ENCODE measurements at regions not wholly inside any gene's neighbourhood (a gene's known extent, or its start where the extent isn't known, plus 50 kb on each side); places are given as distances from the start of the nearest gene placed in this dataset.

DNA sequence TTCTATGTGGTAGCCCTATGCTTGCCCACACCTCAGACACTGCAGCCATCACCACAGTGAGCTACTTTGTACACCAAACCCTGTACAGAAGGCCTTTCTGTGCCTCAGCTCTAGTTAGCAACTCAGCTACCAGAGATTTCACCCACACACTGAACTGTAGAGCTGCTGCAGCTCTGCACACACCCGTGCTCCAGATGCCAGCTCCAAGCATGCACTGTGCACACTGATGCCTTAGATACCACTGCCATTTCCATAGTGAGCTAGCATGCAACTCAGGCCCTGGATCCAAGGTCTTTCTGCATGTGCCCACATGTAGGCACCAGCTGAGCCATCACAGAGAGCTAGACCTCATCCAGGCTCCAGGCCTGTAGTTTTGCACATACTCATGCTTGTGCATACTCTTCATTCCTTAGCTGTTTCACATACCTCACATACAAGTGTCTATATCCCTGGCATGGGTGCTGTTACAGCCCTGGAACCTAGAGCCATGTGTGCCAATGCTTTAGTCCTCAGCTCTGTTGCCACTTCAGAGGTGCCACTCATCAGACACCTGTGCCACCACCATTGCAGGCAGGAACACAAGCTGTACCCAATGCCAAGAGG, 423.5 kb upstream of the NDST3 start:
- DNase-seq (ENCODE audit: low read depth) = no peak
- TF ChIP-seq, protein P1, sequence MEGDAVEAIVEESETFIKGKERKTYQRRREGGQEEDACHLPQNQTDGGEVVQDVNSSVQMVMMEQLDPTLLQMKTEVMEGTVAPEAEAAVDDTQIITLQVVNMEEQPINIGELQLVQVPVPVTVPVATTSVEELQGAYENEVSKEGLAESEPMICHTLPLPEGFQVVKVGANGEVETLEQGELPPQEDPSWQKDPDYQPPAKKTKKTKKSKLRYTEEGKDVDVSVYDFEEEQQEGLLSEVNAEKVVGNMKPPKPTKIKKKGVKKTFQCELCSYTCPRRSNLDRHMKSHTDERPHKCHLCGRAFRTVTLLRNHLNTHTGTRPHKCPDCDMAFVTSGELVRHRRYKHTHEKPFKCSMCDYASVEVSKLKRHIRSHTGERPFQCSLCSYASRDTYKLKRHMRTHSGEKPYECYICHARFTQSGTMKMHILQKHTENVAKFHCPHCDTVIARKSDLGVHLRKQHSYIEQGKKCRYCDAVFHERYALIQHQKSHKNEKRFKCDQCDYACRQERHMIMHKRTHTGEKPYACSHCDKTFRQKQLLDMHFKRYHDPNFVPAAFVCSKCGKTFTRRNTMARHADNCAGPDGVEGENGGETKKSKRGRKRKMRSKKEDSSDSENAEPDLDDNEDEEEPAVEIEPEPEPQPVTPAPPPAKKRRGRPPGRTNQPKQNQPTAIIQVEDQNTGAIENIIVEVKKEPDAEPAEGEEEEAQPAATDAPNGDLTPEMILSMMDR (conservative IDR thresholded peaks at IDR 0.05; ENCODE audit: low read length) = no peak
- no peak overlapping the region for H3K4me3 ChIP-seq (ENCODE audit: low read length)

DNA sequence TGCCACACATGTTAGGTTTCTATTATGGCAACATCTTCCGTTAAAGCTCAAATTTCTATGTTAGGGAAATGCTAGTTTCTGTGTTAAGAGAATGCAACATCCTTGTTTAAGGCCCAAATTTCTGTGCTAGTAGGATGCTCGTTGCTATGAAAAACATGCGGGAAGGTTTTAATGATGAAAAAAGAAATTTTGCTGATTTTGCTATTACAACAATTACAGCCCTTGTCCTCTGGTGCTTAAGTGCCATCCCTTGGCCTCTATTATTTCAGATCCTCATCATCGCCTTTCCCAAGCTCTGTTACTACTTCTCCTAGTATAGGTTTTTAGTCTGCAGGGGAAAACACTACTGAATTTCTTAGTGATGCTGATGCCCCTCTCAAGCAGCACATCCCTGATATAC, 412.6 kb upstream of the NDST3 start:
- TF ChIP-seq, protein P1 (conservative IDR thresholded peaks at IDR 0.05; ENCODE audit: low read length) = no peak
- no peak for DNase-seq (ENCODE audit: low read depth)
- H3K4me3 ChIP-seq (ENCODE audit: low read length) = no peak overlapping the region

DNA sequence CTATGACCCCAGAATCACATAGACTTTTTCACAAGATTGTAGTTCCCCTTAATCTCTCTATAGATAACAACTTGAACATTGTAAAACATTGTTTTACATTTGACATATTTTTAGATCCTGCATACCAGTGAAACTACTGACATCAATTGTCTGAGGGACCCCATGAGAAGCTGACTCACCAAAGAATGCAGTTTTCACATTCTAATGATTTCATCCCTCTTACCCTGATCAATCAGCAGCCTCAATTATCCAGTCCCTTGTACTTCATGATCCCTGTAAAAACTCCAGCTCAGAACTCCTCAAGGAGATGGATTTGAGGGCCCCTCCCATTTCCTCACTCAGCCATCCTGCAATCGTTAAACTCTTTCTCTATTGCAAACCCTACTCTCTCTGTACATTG, 411.0 kb upstream of the NDST3 start:
- TF ChIP-seq, protein P1 (conservative IDR thresholded peaks at IDR 0.05; ENCODE audit: low read length) = no peak
- DNase-seq (ENCODE audit: low read depth) = no peak
- no peak overlapping the region for H3K4me3 ChIP-seq (ENCODE audit: low read length)

DNA sequence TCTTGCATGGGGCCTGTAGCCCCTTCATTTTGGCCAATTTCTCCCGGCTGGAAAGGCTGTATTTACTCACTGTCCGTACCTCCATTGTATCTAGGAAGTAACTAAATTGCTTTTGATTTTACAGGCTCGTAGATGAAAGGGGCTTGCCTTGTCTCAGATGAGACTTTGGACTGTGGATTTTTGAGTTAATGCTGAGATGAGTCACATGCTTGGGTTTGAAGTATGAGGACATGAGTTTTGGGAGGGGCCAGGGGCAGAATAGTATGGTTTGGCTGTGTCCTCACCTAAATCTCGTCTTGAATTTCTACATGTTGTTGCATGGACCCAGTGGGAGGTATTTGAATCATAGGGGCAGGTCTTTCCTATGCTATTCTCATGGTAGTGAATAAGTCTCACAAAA, 407.6 kb upstream of the NDST3 start:
- no peak overlapping the region for H3K4me3 ChIP-seq (ENCODE audit: low read length)
- DNase-seq (ENCODE audit: low read depth) = no peak
- TF ChIP-seq, protein P1 (conservative IDR thresholded peaks at IDR 0.05; ENCODE audit: low read length) = no peak

DNA sequence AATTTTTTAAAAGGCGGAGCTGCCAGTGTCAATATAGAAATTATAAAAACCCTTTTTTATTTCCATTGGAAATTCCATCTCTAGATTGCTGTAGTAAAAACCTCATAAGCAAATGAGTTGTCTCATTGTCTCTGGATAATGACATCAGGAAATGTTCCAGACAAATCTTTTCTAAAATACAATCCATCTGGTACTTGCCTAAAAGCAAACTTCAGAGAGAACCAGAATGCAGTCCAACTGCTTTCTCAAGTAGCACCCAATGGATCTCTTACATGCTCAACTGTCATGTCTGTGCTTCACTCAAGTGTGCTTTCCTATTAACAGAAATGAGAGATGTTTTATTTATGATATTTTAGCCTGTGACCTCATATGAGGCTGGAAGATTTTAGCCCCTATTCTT, 399.6 kb upstream of the NDST3 start:
- H3K4me3 ChIP-seq (ENCODE audit: low read length) = no peak overlapping the region
- TF ChIP-seq, protein P1 (conservative IDR thresholded peaks at IDR 0.05; ENCODE audit: low read length) = no peak
- no peak for DNase-seq (ENCODE audit: low read depth)

DNA sequence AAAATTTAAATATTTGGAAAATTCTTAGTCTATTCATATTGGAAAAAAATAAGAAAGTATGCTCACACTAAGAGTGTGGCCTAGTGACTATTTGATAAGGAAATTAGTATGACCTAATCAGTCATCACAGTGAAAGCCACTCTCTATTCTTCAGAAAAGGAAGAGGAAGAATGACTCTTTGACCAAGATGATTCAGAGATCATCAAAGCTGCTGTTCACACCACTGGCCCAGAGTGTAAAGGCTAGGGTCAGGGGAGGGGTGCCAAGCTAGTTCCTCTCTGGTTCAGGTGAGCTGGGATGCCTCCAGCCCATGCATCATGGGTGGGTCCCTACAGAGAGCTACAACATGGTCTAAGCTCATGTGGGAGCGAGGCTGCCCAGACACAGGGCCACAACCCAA, 396.9 kb upstream of the NDST3 start:
- DNase-seq (ENCODE audit: low read depth) = no peak

DNA sequence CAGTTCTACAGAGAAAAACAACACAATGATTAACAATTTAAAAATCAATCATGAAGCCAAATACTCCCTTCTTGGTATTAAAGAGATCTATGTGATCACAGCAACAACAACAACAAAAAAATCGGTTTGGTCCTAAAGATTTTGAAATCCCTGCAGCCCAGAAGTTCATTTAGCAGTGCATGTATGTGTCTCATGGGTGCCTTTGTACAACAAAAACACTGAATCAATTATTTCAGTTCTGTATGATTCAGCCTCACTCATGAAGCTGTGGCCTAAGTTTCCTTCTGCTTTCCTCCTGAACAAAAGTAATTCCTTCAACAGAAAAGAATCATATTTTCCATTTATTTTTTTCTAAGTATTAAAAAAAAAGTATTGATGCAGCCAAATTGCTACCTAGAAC, 393.4 kb upstream of the NDST3 start:
- DNase-seq (ENCODE audit: low read depth) = no peak
- H3K4me3 ChIP-seq (ENCODE audit: low read length) = no peak overlapping the region
- TF ChIP-seq, protein P1 (conservative IDR thresholded peaks at IDR 0.05; ENCODE audit: low read length) = no peak

More for the DNA sequence above, 396.9 kb upstream of the NDST3 start:
- H3K4me3 ChIP-seq (ENCODE audit: low read length) = no peak overlapping the region
- TF ChIP-seq, protein P1 (conservative IDR thresholded peaks at IDR 0.05; ENCODE audit: low read length) = no peak
